GM19043 (cell line): ENCODE measurements at regions not wholly inside any gene's neighbourhood (a gene's known extent, or its start where the extent isn't known, plus 50 kb on each side); places are given as distances from the start of the nearest gene placed in this dataset.
A peak's percentile ranks its signal among the peaks of the same experiment; 100 is the strongest.
"Not testable (repeated sequence)": the region's sequence is repeated elsewhere in the genome, so short reads cannot be mapped to it uniquely, and the experiment has no call there.

Experiments used
- ATAC-seq: cut with Tn5 transposase; IDR thresholded peaks from one replicate; pipeline ENCODE4 v1.9.1; 2021; ENCODE audit warnings: low read depth; ENCODE audit not compliant: unreplicated experiment

- no peak for ATAC-seq
Measured at GRCh38 chr9:22170556-22170955, 161.5 kb upstream of the CDKN2B start.

- ATAC-seq = no peak
Measured at GRCh38 chr9:22170990-22171670, 162.0 kb upstream of the CDKN2B start.

- ATAC-seq = no peak
Measured at GRCh38 chr9:22171691-22172090, 162.6 kb upstream of the CDKN2B start.

GRCh38 chr9:22173908-22174307 is 164.8 kb upstream of the CDKN2B start:
- no peak for ATAC-seq

GRCh38 chr9:22175972-22176545 is 167.0 kb upstream of the CDKN2B start:
- no peak for ATAC-seq

- not testable (repeated sequence) for ATAC-seq
Measured at GRCh38 chr9:22181021-22181420, 171.9 kb upstream of the CDKN2B start.

GRCh38 chr9:22189471-22189870 is 180.4 kb upstream of the CDKN2B start:
- no peak for ATAC-seq

GRCh38 chr9:22197000-22197399 is 187.9 kb upstream of the CDKN2B start:
- ATAC-seq = peak; percentile 64

GRCh38 chr9:22198681-22199080 is 189.6 kb upstream of the CDKN2B start:
- no peak for ATAC-seq

- ATAC-seq = no peak
Measured at GRCh38 chr9:22201256-22201655, 192.2 kb upstream of the CDKN2B start.

GRCh38 chr9:22203371-22204138 is 194.4 kb upstream of the CDKN2B start:
- ATAC-seq = no peak

GRCh38 chr9:22204240-22204639 is 195.1 kb upstream of the CDKN2B start:
- no peak for ATAC-seq

GRCh38 chr9:22206833-22207232 is 197.7 kb upstream of the CDKN2B start:
- ATAC-seq = no peak

GRCh38 chr9:22208846-22209585 is 199.9 kb upstream of the CDKN2B start:
- no peak for ATAC-seq

GRCh38 chr9:22210262-22210661 is 201.2 kb upstream of the CDKN2B start:
- ATAC-seq = no peak

- ATAC-seq = no peak
Measured at GRCh38 chr9:22210936-22211335, 201.8 kb upstream of the CDKN2B start.

- no peak for ATAC-seq
Measured at GRCh38 chr9:22211588-22212360, 202.7 kb upstream of the CDKN2B start.

GRCh38 chr9:22214021-22214420 is 204.9 kb upstream of the CDKN2B start:
- no peak for ATAC-seq

GRCh38 chr9:22214497-22215031 is 205.5 kb upstream of the CDKN2B start:
- ATAC-seq = no peak

- no peak for ATAC-seq
Measured at GRCh38 chr9:22215521-22215920, 206.4 kb upstream of the CDKN2B start.
